SU-DHL-6 (cell line): ENCODE measurements at regions not wholly inside any gene's neighbourhood (a gene's known extent, or its start where the extent isn't known, plus 50 kb on each side); places are given as distances from the start of the nearest gene placed in this dataset.

Experiments used
- H2AFZ ChIP-seq: fragments of 200-600 bp; sonication (generic); 2 replicates; pipeline ENCODE4 v1.6.1; 2014; ENCODE audit warnings: low read depth, mild to moderate bottlenecking, moderate library complexity, mixed read lengths, antibody characterized with exemption, low read length; ENCODE audit not compliant: severe bottlenecking
- H3F3A ChIP-seq: fragments of 200-600 bp; shearing (Covaris generic); 2 replicates; pipeline ENCODE4 v1.6.0; 2016; ENCODE audit warnings: antibody characterized with exemption, mild to moderate bottlenecking; ENCODE audit not compliant: insufficient read depth
- H3K27ac ChIP-seq: fragments of 200-600 bp; sonication (generic); 2 replicates; pipeline ENCODE4 v1.5.1; 2016; ENCODE audit warnings: low read depth, mild to moderate bottlenecking, low read length, moderate library complexity, mixed read lengths
- H3K27me3 ChIP-seq: fragments of 200-600 bp; sonication (generic), shearing (Covaris generic); 2 replicates; pipeline ENCODE4 v1.6.0; 2014; ENCODE audit warnings: mild to moderate bottlenecking, low read length
- H3K36me3 ChIP-seq: fragments of 200-600 bp; sonication (generic); 2 replicates; pipeline ENCODE4 v1.6.1; 2014; ENCODE audit warnings: mild to moderate bottlenecking, low read length, mixed read lengths
- H3K4me2 ChIP-seq: fragments of 300-600, 200-600 bp; shearing (Covaris generic), sonication (generic); 2 replicates; pipeline ENCODE4 v1.6.0; 2014; ENCODE audit warnings: low read length, low read depth, mild to moderate bottlenecking; ENCODE audit not compliant: poor library complexity, severe bottlenecking
- H3K4me3 ChIP-seq: fragments of 200-600 bp; sonication (generic); 2 replicates; pipeline ENCODE4 v1.5.1; 2014; ENCODE audit warnings: antibody characterized with exemption, low read length, mild to moderate bottlenecking, mixed read lengths; ENCODE audit not compliant: insufficient read depth, poor library complexity, severe bottlenecking
- H3K79me2 ChIP-seq: fragments of 200-600 bp; sonication (generic); 2 replicates; pipeline ENCODE4 v1.6.1; 2014; ENCODE audit warnings: mild to moderate bottlenecking, low read length, moderate library complexity; ENCODE audit not compliant: insufficient read depth
- H3K9ac ChIP-seq: fragments of 200-600 bp; sonication (generic); 2 replicates; pipeline ENCODE4 v1.7.0; 2014; ENCODE audit warnings: mild to moderate bottlenecking, low read length
- H3K9me2 ChIP-seq: fragments of 200-600 bp; sonication (generic); replicated peaks from 2 replicates; pipeline ENCODE4 v1.6.1; 2014; ENCODE audit warnings: low read length; ENCODE audit not compliant: insufficient read depth
- H3K9me3 ChIP-seq: fragments of 200-600 bp; sonication (generic); 2 replicates; pipeline ENCODE4 v1.6.1; 2014; ENCODE audit warnings: low read length, mixed read lengths; ENCODE audit not compliant: insufficient read depth
- H4K20me1 ChIP-seq: fragments of 200-600 bp; sonication (generic); 2 replicates; pipeline ENCODE4 v1.6.1; 2014; ENCODE audit warnings: low read depth, mild to moderate bottlenecking, antibody characterized with exemption, low read length, moderate library complexity, mixed read lengths
- CTCF ChIP-seq: fragments of 200-600 bp; sonication (generic); IDR thresholded peaks from one replicate; pipeline ENCODE4 v1.5.1; 2017; ENCODE audit warnings: antibody characterized with exemption, mild to moderate bottlenecking, low read length, moderate library complexity; ENCODE audit not compliant: insufficient read depth, poor library complexity, severe bottlenecking
- EZH2phosphoT487 ChIP-seq: fragments of 200-600 bp; sonication (generic), shearing (Covaris generic); conservative IDR thresholded peaks from 2 replicates; pipeline ENCODE4 v1.6.1; 2018; ENCODE audit warnings: mild to moderate bottlenecking, antibody characterized with exemption, low read length, moderate library complexity, mixed read lengths

GRCh38 chr7:50203521-50203920 is 101.0 kb upstream of the IKZF1 start:
- Histone ChIP-seq H3K9ac (no peak overlapping the region), H3K9me3 (no peaks in the 10 kb centered on the region), H3F3A (no peaks in the 10 kb centered on the region), H3K9me2 (no peaks in the 10 kb centered on the region), H3K4me3 (no peak overlapping the region), H3K36me3 (no peaks in the 10 kb centered on the region), H3K4me2 (no peak overlapping the region), H3K27ac (no peak overlapping the region), H2AFZ (no peak overlapping the region), H3K27me3 (no peaks in the 10 kb centered on the region), H3K79me2 (no peaks in the 10 kb centered on the region), H4K20me1 (no peaks in the 10 kb centered on the region)
- TF ChIP-seq CTCF, result no peak
- no peak for TF ChIP-seq EZH2phosphoT487

- Histone ChIP-seq H3K9me3 (no peaks in the 10 kb centered on the region), H3K27ac (no peak overlapping the region), H3K79me2 (no peaks in the 10 kb centered on the region)
These were observed 102.4 kb upstream of the IKZF1 start for GRCh38 chr7:50202052-50202555.

GRCh38 chr7:50199824-50200223 is 104.7 kb upstream of the IKZF1 start:
- Histone ChIP-seq H3F3A (no peaks in the 10 kb centered on the region), H4K20me1 (no peaks in the 10 kb centered on the region), H2AFZ (no peak overlapping the region), H3K9ac (no peak overlapping the region), H3K9me2 (no peaks in the 10 kb centered on the region), H3K79me2 (no peaks in the 10 kb centered on the region), H3K27me3 (no peaks in the 10 kb centered on the region), H3K27ac (no peak overlapping the region), H3K4me3 (no peak overlapping the region), H3K9me3 (no peaks in the 10 kb centered on the region), H3K36me3 (no peaks in the 10 kb centered on the region), H3K4me2 (no peak overlapping the region)
- TF ChIP-seq EZH2phosphoT487 (no peak), CTCF (no peak)

More at GRCh38 chr7:50202052-50202555, 102.4 kb upstream of the IKZF1 start:
- no peak overlapping the region for H2AFZ ChIP-seq
- TF ChIP-seq EZH2phosphoT487, result no peak
- no peak overlapping the region for H3K9ac ChIP-seq
- no peaks in the 10 kb centered on the region for H3K9me2 ChIP-seq
- H4K20me1 ChIP-seq, result no peaks in the 10 kb centered on the region
- H3K4me3 ChIP-seq, result no peak overlapping the region
- H3F3A ChIP-seq, result no peaks in the 10 kb centered on the region
- H3K36me3 ChIP-seq, result no peaks in the 10 kb centered on the region
- H3K27me3 ChIP-seq, result no peaks in the 10 kb centered on the region
- H3K4me2 ChIP-seq, result no peak overlapping the region

- H4K20me1 ChIP-seq, result no peaks in the 10 kb centered on the region
- TF ChIP-seq EZH2phosphoT487 (no peak), CTCF (no peak)
- no peaks in the 10 kb centered on the region for H3K36me3 ChIP-seq
- no peaks in the 10 kb centered on the region for H3K9me2 ChIP-seq
- peak overlapping the region; percentile 3 for H2AFZ ChIP-seq
- H3K4me3 ChIP-seq, result no peak overlapping the region
- H3K4me2 ChIP-seq, result peak overlapping the region; percentile 17
- no peak overlapping the region for H3K27ac ChIP-seq
- no peaks in the 10 kb centered on the region for H3K27me3 ChIP-seq
- H3F3A ChIP-seq, result no peaks in the 10 kb centered on the region
- no peak overlapping the region for H3K9ac ChIP-seq
- no peaks in the 10 kb centered on the region for H3K79me2 ChIP-seq
- H3K9me3 ChIP-seq, result no peaks in the 10 kb centered on the region
These were observed 104.5 kb upstream of the ZPBP start for GRCh38 chr7:50197549-50197948.
